ENCODE measurements at regions not wholly inside any gene's neighbourhood (a gene's known extent, or its start where the extent isn't known, plus 50 kb on each side); places are given as distances from the start of the nearest gene placed in this dataset.

DNA sequence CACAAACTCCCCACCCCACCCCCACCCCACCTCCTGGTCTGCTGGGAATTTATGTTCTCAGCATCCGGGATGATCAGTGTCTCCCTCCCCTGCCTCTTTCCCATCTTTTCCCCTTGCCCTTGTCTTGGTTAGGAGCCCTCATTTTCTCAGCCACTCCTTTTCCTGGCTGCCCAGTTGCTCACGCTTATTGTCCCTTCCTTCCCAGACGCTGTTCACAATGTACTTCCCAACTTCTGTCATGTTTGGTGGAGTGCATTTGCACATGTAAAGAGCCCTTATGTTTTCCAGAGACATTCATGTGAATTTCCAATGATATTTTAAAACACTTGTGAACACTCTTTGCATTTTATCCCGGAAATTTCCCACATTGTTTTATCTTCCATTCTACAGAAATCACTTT is 192.1 kb downstream of the RHOU start:
- BruUV-seq (replicated peaks): no TSS peak
- Histone ChIP-seq H3K4me2 (ENCODE audit: low read depth, low read length) (no peak overlapping the region), H3K27me3 (ENCODE audit: control insufficient read depth in 1 of 2, insufficient read depth in 2 of 2, low read length in 2 of 2) (no peaks in the 10 kb centered on the region), H3K36me3 (replicated peaks in 1 of 2; ENCODE audit: control insufficient read depth in 1 of 2, insufficient read depth in 2 of 2, low read length in 2 of 2) (no peaks in the 10 kb centered on the region), H3K79me2 (ENCODE audit: insufficient read depth, low read length) (no peaks in the 10 kb centered on the region), H3K9me3 (ENCODE audit: low read length) (0 out of 2 replicates have a peak, but pooled peaks cover 4% of the 10 kb centered on the region), H4K20me1 (ENCODE audit: insufficient read depth, low read length) (no peaks in the 10 kb centered on the region), H3K4me1 (ENCODE audit: insufficient read depth, low read length) (peaks cover 45% of the 10 kb centered on the region), H3K4me3 (replicated peaks in 1 of 3; ENCODE audit: insufficient read depth in 1 of 3, low read depth in 2 of 3, low read length in 3 of 3) (no peak overlapping the region), H3K27ac (ENCODE audit: extremely low read length, insufficient read depth, low read length) (no peak overlapping the region), H3K9ac (ENCODE audit: insufficient read depth, low read depth, low read length) (no peak overlapping the region), H2AFZ (ENCODE audit: low read length) (no peak overlapping the region)
- intact Hi-C loops (cut with micrococcal nuclease; ENCODE audit: unreplicated experiment) (no loop called here), in situ Hi-C loops (cut with HindIII; ENCODE audit: extremely low pct_ligation_motif_present, low pct_unique_long_range_greater_than_20kb) (no loop called here)
- no peak for TF ChIP-seq ZMYM2 (CRISPR knock-in tag; IDR thresholded peaks at IDR 0.05)
- DNase-seq (ENCODE audit: low spot score) (no peak), FAIRE-seq (no peak), ATAC-seq (no peak)
- ChIA-PET POLR2A (no interaction called here), CTCF (ENCODE audit: low intra/inter-chr PET ratio, low total read pairs) (no interaction called here)
- WGBS (ENCODE audit: low lambda C conversion rate): 47% methylated on average over 4 of the region's 4 CpGs

DNA sequence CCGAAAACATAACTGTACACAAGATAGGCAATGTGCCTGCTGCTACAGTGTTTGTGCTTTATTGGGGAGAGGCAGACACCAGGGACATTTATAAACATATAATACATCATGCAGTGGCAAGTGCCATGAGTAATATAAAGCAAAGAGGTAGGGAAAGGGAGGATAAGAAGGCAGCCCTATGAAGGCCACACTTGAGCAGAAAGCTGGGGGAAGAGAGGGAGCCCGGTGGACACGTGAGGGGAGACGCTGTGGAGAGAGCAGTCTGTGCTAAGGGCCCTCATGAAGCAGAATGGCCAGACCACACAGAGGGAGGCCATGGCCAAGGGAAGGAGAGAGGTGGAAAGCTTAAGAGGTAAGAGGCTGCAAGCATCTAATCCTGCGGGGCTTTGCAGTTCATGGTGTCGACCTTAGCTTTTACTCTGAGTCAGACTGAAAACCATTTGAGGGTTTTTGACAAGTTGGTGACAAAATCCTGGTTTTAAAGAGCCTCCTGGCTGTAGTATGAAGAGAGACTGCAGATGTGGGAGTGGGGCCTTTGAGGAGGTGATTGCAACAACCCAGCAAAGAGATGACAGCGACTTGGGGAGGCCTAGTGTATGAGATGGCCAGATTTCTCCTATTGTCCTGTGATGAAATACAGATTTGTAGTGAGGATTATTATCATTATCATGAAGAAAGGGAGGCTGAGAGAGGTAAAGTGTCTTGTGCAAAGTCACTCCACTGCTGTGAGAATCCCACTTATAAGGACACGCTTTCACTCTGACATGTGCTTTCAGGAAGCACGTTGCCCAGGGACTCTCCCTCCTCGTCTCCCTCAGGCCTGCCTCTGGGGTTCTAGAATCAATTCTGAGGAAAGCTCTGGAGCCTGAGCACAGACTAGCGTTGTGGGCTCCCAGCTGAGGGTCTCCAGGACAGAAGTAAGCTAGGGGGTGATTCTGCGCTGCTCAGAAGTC is 192.9 kb downstream of the RHOU start:
- Histone ChIP-seq H3K4me3 (replicated peaks in 1 of 3; ENCODE audit: insufficient read depth in 1 of 3, low read depth in 2 of 3, low read length in 3 of 3) (no peak overlapping the region), H3K79me2 (ENCODE audit: insufficient read depth, low read length) (no peaks in the 10 kb centered on the region), H3K9me3 (ENCODE audit: low read length) (0 out of 2 replicates have a peak, but pooled peaks cover 4% of the 10 kb centered on the region), H3K4me1 (ENCODE audit: insufficient read depth, low read length) (peaks cover 43% of the 10 kb centered on the region), H4K20me1 (ENCODE audit: insufficient read depth, low read length) (no peaks in the 10 kb centered on the region), H3K9ac (ENCODE audit: insufficient read depth, low read depth, low read length) (no peak overlapping the region), H3K36me3 (replicated peaks in 1 of 2; ENCODE audit: control insufficient read depth in 1 of 2, insufficient read depth in 2 of 2, low read length in 2 of 2) (no peaks in the 10 kb centered on the region), H3K27ac (ENCODE audit: extremely low read length, insufficient read depth, low read length) (no peak overlapping the region), H3K4me2 (ENCODE audit: low read depth, low read length) (no peak overlapping the region), H3K27me3 (ENCODE audit: control insufficient read depth in 1 of 2, insufficient read depth in 2 of 2, low read length in 2 of 2) (no peaks in the 10 kb centered on the region), H2AFZ (ENCODE audit: low read length) (no peak overlapping the region)
- ATAC-seq (no peak), DNase-seq (ENCODE audit: low spot score) (no peak), FAIRE-seq (no peak)
- no TSS peak for BruUV-seq (replicated peaks)
- WGBS (ENCODE audit: low lambda C conversion rate): 65% methylated on average over 12 of the region's 12 CpGs
- in situ Hi-C loops (cut with HindIII; ENCODE audit: extremely low pct_ligation_motif_present, low pct_unique_long_range_greater_than_20kb) (no loop called here), intact Hi-C loops (cut with micrococcal nuclease; ENCODE audit: unreplicated experiment) (no loop called here)
- POLR2A ChIA-PET: interaction anchor here (0.9 to 1.2 kb wide), 2 partner anchors 25 to 90 kb away, joined by 3 read pairs; no protein-coding TSS in a partner anchor
- CTCF ChIA-PET (ENCODE audit: low intra/inter-chr PET ratio, low total read pairs): no interaction called here
- TF ChIP-seq TBL1XR1 (IDR thresholded peaks at IDR 0.05; ENCODE audit: borderline replicate concordance, low read length, partially characterized antibody): no peak

All from HepG2 (cell line).